HG02763 (cell line): ENCODE measurements at regions not wholly inside any gene's neighbourhood (a gene's known extent, or its start where the extent isn't known, plus 50 kb on each side); places are given as distances from the start of the nearest gene placed in this dataset.
A peak's percentile ranks its signal among the peaks of the same experiment; 100 is the strongest.
"Not testable (repeated sequence)": the region's sequence is repeated elsewhere in the genome, so short reads cannot be mapped to it uniquely, and the experiment has no call there.

Experiments used
- ATAC-seq: cut with Tn5 transposase; IDR thresholded peaks from one replicate; pipeline ENCODE4 v1.9.1; 2021; ENCODE audit warnings: mild to moderate bottlenecking, moderate library complexity; ENCODE audit not compliant: unreplicated experiment

DNA sequence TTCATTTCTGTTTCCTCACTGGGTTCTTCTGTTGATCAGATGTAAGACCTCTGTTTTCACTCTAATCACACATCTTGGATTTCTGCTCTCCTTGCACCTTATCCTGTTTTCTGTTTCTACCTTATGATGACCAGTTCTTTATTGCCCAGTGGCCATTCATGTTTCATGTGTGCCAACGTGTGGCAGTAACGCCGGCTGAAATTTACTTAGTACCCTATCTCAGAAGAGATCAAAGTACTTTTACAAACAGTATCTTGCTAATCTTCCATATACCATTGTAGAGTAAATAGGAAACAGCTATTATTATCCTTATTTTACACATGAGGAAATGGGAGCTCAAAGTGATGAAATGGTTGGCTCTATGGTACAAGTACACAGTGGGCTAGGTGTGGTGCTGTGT, 74.0 kb downstream of the GATA3 start:
- ATAC-seq: no peak

DNA sequence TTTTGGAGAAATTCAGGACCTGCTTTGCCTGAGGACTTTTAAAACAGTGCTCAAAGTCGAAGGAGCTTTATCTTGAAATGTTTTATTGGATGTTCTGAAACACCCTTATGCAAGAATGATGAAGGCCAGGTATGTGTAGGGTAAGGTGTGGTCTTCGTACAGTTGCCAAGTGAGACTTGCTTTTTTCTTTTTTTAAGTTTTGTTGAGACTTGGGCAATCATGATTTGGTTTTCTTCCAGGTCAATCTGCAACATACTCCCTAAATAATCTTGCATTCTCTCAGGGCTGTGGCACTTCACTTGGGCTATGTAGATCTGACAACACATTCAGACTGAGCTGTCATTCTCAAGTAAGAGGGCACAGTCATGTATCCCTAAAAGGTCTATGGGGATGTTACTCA, 75.0 kb downstream of the GATA3 start:
- ATAC-seq: no peak

DNA sequence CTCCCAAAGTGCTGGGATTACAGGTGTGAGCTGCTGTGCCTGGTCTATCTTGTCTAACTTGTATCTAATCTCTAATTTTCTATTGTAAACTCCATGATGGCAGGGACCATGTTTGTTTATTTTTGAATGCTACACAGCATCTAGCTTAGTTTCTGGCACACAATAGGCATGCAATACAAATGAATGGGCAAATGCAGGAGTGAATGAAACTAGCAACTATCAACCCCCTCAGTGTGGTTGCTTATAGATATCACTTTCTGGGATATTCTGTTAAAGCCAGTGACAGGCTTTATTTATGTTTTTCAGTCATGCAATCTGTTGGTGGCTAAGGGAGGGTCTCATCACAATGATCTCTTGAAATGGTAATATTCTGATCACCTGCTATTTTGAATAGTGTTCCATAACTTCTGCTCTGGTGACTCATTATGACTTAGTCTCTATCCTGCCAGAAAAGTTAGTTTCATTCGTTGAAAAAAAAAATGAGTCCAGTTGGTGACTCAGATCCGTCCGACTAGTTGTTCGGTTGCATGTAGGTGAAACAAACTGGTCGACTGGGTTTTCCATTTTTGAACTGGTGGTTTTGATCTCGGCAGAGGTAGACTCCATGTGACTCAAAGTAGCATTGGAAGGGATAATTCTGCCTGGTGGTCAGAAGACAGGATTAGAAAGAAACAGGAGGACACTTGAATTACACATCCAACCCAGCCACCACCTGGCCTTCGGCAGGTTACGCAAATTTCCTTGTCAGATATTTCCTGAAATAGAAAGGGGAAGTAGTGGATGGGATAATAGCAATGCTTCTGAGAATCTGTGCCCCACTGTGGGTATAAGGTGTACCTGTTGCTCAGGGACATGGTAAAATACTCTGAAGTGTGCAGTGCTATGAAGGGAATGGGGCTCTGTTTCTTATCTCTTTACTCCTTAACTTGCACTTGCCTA, 76.8 kb downstream of the GATA3 start:
- ATAC-seq: peak; percentile 50

DNA sequence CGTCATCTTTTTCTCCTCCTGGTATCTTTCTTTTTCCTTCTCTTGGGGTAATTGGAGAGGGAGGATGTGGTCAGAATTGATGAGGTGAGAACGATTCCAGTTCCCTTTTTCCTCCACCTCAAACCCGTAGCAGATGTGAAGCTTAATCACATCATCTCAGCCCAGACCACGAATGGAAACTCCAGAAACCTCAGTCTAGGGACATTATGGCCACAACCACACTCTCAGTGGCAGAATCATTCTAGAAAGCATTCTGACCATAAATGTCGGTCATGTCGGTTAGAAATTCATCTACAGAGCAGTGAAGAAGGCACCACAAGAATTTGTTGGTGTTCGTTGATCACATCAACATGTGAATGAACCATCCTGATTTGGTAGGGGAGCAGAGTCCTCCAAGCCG, 78.7 kb downstream of the GATA3 start:
- peak; percentile 70 for ATAC-seq

DNA sequence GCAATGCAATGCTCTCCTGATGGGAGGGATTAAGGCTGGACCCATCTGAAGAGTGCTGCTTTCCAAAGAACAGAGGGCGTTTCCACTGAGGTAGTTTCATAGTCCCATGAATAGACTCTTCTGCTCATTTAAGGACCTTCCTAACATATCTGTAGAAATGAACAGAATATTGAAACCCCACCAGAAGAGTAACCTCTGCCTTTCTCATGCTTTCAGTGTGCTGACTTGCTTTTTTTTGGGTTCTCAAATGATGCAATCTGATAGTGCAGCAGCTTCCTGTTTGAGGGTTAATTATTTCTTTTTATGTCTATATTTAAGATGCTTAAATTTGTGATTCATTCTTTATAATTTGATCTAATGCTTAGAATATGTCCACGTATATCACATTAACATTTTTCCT, 82.2 kb downstream of the GATA3 start:
- no peak for ATAC-seq

DNA sequence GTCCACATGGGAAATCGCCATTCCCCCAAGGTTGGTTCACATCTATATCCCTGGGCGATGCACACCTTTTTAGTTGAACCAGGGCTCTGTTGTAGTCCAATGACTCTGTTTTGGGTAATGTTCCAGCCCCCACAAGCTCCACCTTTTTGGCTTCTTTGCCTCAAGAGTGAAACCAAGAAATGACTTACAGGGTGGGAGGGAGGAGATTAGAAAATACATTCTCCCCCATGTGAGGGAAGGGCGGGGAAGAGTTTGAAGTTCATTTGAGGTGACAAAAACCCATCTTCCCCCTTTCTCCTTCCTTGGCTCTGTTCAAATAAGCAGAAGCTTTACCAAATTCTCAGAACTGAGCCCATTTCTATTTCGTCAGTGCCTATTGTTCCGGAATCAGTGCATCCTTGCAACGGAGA, 82.8 kb downstream of the GATA3 start:
- no peak for ATAC-seq

DNA sequence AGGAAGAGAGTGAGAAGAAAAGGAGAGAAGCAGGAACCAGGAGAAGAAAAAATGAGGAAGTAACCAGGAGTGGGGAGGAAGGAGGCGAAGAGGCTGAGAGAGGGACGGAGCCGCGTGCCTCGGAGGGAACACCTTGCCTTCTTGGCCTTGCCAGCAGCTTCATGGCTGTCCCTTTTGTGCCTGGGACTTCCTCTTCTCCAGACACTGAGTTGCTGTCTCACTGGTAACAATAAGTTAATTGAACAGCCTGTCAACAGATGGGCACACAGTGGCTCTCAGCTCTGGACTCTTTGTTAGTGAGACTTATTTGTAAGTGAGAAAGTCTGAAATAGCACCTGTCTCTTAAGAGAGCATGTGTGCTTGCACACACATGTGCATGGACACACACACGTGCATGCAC, 83.2 kb downstream of the GATA3 start:
- no peak for ATAC-seq

DNA sequence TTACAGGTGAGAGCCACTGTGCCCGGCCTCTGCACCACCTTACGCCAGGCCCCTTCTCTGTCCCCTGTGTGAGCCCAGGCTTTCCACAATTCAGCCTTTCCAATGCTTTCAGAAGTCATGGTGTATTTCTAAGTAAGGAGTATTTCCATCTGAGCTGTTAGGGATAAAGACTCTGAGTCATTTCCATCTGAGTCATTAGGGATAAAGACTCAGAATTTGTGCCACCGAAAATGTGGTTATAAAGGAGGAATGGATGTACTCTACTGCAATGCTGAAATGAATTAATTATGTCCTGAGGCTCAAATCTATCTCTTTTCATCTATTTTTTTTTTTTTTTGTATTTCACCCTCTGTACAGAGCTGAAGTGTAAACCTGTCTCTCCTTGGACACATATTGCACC, 84.0 kb downstream of the GATA3 start:
- no peak for ATAC-seq

DNA sequence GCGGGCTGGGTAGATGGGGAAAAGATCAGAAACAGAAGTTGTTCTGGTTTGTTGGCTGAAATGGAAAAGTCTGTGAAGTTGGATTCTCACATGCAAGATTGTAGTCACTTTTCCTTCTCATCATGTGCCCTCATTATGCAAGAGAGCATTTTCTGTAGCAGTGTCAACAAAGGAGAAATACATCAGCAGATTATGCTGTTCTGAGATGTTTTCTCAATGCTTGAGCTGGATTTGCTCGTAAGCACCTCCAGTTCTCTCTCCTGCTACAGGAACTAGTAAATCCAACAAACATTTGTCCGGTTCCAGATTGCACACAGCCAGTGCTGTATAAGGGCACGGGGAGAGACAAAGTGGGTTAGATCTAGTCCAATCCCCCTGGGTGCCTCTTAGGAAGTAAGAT, 90.0 kb downstream of the GATA3 start:
- ATAC-seq: no peak

DNA sequence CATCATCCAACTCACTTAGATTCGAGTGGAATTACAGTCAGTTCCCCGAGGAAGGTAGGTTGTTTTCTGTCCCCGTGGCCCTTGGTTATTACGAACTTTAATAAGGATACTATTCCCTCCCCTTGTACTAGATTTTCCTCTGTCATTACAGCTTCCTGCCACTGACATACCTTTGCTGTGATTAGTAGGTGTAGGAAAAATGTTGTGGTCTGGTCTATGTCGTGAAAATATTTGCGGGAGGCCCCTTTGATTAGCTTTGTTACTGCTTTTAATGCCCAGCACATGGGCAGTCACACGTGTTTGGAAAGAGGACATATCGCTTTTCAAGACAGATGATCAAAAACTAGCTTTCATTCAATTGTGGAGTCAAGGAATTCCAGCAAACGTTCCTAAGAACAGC, 92.2 kb downstream of the GATA3 start:
- ATAC-seq: no peak

DNA sequence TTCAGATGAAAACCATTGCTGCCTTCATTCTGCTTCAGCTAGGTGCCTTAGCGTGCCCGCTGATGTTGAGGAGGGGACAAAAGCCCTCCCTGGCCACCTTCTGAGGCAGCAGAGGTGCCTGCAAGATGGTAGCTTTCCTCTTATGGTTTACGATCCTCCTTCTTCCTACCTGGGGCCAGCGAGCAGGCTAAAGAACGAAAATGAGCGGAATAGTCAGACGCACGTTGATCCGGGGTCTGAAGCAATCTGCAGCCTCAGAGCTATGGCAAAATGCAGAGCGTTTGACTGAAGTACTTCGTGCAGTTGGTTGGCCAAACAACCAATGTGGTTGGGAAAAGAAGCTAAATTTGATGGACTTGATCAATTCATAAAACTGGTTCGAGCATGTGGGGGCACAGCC, 95.5 kb downstream of the GATA3 start:
- no peak for ATAC-seq

DNA sequence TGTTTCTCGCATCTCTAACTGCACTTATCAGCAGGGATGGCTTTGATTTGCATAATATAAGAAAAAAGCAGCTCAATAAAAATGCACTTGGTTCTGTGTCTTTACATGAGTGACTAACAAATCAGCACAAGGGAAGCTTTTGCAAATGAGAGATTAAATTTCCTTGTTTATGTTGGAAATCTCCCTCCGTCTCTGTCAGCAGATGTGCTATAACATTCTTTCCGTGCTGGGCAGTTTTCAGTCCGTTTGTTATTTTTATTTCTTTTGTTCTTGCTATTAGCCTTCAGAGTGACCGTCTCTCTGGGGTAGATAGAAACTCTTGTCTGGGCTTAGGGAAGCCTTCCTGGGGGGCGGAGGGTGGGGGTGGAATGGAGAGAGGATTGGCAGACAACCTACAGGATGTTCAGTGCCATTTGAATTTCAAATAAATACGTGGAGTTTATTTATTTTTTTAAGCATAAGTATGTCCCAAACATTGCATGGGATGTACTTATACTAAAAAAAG, 96.0 kb downstream of the GATA3 start:
- no peak for ATAC-seq

DNA sequence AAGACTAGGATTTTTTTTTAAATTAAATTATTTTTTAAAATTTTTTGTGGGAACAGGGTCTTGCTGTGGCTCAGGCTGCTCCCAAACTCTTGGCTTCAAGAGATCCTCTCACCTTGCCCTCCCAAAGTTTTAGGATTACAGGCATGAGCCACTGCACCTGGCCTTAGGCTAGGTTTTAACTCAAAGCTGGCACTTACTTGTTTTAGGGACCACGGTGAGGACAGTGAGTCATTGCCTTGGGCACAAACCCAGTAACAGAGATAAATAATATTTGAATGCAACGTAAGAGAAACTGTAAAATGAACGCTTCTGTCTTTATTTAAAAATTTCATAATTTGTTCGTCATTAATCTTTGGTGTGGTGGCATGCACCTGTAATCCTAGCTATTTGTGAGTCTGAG, 96.6 kb downstream of the GATA3 start:
- ATAC-seq: no peak

DNA sequence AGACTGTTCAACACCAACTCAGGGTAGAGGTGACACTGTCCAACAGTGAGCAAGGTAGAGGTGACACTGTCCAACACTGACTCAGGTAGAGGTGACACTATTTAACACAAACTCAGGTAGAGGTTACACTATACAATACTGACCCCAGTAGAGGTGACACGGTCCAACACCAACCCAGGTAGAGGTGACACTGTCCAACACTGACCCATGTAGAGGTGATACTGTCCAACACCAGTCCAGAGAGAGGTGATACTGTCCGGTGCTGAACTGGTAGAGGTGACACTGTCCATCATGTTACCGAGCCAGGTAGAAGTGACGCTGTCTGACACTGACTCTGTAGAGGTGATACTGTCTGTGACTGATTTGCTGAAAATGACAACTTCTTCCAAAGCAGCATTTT, 102.4 kb downstream of the GATA3 start:
- ATAC-seq: no peak

DNA sequence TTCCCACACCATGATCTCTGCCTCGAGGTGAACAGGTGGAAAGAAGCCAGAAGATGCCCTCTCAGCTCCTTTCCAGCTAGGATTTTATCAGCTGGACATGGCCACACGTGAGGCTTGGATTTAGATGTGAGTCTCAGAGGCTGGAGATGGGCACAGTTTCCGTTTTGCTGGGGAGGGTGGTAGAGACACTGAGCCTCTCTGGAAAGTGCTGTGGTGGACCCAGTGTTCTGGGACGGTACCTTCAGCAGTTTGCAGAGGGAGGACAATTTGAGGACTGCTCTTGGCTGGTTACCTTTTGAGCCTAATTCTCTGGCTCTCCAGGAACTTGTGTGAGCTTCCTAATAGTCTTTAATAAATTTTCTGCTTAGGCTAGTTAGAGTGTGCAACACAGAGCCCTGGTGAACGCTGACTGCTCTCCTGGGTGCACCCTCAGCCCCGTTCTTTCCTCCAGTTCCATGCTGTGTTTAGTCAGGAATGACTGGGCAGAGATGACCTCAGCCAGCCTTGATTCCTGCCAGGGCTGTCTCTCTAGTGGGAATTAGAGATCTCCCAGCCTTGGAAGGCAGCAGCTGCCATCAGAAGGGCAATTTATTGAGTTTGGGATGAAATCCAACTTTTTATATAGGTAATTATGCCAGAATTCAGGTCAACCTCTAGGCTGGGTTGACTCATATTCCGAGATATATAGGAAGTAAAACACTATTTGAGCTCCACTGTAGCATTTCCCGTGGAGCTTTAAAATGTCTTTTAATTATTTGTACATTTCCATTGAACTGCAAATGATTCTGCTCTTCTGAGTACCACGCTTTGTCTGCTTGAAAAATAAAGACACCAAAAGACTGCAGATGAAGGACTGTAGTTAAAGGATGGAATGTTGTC, 103.9 kb downstream of the GATA3 start:
- ATAC-seq: no peak

DNA sequence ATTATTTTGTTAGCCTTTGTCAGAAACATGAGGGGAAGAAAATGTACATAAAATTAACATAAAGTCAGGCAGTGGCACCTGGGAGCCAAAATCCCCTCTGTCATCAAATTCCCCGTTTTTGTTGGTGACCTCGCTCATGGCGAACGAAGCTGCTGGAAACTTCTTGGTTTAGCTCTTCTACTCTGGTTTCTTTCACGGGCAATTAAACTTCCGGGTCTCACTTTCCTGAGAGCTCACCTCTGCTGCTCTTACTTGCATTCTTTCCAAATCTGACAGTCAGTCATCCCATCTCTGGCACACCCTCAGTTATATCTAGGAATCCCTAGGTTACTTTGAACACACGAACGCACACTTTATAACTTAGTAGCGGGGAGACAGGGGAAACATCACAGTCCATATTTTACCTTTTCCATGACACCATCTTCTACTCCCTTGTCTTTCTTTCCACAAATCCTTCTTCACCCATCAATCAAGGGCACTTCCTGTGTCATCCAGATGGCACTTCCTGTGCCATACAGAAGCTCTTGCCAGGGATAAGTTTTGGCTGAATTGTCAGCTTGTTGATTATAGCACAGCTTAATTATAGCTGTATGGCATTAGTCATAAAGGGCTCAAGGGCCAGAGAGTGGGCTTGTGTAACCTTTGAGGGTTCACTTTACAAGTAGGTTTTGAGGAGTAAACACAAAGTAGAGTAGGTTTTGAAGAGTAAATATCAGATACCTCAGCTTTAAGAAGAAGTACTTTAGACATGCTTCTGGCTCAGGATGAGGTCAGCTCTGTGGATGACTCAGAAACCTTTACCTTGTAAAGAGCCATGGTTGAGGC, 105.1 kb downstream of the GATA3 start:
- ATAC-seq: no peak

DNA sequence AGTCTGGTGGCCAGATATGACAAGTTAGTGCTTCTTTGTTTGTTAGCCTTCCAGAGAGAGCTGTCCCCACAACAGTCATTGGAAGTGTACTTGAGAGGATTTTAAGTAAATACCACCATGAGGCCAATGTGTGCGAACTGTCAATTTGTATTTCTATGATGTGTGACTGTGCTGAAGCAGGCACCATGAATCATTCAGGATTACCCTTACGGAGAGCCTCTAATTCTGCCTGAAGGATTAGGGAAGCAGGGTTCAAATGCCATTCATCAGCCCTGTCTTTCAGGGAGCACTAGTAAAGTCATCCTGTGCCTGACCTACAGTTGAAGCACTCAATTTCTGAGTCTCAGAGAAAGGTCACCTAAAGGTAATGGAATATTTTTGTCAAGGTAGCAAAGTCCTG, 109.3 kb downstream of the GATA3 start:
- ATAC-seq: no peak

DNA sequence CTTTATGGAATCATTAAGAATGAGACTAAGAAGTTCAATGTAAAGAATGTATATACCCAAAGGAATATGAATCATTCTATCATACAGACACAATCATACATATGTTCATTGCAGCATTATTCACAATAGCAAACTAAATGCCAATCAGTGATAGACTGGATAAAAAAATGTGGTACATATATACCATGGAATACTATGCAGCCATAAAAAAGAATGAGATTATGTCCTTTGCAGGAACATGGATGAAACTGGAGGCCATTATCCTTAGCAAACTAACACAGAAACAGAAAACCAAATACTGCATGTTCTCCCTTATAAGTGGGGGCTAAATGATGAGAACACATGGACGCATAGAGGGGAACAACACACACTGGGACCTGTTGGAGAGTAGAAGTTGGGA, 110.2 kb downstream of the GATA3 start:
- ATAC-seq: not testable (repeated sequence)

DNA sequence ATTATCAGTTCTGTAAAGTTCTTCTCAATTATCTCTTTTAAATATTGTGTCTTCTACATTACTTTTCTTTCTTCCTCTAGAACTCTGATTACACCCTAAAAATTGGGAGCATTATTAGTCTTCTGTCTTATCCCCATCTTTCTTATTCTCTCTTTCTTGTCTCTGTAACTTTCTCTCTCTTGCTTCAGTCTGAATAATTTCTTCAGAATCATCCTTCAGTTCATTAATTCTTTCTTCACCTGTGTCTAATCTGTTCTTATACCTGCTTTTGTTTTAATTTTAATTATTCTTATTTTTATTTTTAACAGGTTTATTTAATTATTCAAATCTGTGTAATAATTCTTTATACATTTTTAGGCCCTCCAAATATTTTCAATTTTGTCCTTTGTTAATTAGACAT, 114.3 kb downstream of the GATA3 start:
- ATAC-seq: no peak

DNA sequence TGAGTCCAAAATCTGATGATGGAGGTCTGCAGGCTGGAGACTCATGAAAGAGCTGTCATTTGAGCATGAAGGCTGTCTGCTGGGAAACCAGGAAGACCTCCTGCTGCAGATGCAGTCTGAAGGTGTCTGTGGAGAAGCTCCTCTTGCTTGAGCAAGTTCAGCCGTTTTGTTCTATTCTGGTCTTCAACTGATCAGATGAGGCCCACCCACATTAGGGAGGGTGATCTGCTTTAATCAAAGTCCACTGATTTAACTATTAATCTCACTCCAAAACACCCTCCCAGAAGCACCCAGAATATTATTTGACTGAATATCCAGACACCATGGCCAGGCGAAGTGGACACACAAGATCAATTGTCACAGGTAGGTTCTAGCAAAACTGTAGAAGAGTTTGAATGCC, 116.5 kb downstream of the GATA3 start:
- no peak for ATAC-seq

DNA sequence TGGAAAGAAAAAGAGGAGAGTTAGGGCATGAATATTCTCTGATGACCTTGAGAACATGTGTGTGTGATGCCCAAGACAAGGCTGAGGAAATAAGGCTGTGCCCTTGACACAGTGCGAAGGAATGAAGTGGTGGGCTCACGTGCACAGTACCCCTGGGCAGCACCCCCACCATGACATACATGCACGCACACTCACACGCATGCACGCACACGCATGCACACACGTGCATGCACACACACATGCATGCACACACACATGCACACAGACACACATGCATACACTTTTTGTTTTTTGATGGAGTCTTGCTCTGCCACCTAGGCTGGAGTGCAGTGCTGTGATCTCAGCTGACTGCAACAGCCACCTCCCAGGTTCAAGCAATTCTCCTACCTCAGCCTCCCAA, 118.1 kb downstream of the GATA3 start:
- ATAC-seq: no peak
